ENCODE measurements at regions not wholly inside any gene's neighbourhood (a gene's known extent, or its start where the extent isn't known, plus 50 kb on each side); places are given as distances from the start of the nearest gene placed in this dataset.

DNA sequence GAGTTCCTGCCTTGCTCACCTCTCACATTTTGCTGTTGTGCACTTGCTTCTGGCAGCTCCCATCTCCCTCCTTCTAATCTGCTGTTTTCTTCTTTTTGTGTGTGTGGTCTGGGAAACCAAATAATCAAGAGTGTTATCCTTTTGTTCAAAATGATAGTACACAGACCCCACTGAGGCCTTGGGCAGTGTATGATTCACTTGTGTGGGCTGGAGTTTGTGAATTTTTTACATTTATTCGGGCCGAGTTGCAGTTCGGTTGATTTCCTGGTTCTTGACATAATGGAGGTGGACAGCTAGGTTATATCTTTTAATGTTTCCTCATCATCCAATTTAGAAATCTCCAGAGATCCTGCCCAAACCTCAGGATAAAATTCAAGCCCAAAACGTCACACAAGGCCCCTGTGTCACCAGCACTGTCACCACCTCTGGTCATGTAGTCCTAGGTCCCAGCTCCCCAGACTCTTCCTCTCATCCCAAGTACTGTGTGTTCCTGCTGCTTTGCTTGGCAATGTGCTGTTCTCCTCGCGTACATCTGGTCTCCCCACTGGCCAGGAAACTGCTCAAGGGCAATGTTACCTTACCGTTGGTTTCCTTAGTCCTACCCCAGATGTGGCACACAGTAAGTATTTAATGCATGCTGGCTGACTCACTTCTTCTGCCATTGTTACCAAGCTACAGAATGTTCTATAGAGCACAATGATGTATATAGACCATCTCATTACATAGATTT lies 55.7 kb upstream of the PHACTR2 start:
- DNase-seq = no peak

- DNase-seq = no peak
Observed at GRCh38 chr6:143621159-143621873, 56.4 kb upstream of the PHACTR2 start.

- no peak for DNase-seq
Observed at GRCh38 chr6:143620447-143620846, 57.3 kb upstream of the PHACTR2 start.

DNA sequence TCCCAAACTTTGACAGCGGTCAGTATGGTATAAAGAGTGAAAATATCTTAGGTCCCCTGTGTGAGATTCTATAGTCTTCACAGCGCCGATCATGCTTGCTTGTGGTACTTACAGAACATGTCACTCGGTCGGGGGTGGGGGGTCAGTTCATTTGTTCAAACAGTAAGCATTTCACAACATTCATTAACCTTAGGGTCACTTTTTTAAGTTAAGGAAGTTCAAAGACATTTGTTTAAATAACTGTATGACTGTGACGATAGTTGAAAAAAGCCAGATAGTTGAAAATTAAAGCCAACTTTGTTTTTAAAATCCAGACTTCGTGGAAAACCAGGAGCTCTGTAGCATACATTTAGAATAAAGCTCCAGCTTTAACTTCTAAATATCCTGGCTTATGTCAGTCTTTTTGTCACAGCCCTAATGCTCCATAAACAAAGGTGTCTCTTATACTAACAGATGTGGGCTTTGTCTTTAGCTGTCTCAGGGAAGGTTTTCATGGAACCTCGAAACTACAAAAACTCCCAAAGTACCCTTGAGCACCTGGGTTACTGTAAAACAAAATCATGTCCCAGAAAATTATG lies 57.9 kb upstream of the PHACTR2 start:
- no peak for DNase-seq

- no peak for DNase-seq
Observed at GRCh38 chr6:143616741-143617140, 61.0 kb upstream of the PHACTR2 start.

DNA sequence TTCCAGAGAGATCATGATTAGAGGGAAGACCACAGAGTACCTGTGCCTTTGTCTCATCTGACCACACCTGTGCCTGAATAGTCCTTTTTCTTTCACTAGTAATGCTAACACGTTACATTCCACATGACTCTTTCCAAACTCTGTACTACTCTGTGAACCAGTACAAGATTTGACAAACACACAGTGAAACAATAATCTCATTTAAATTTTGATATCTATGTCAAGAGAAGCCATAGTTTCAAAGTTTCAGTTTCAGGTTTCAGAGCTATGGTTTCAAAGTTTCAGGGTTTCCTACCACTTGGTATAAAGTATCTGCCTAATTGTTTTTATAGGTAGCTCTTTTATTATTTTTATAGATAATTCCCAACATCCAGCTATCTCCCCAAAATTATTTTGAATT lies 62.0 kb upstream of the PHACTR2 start:
- DNase-seq = no peak

DNA sequence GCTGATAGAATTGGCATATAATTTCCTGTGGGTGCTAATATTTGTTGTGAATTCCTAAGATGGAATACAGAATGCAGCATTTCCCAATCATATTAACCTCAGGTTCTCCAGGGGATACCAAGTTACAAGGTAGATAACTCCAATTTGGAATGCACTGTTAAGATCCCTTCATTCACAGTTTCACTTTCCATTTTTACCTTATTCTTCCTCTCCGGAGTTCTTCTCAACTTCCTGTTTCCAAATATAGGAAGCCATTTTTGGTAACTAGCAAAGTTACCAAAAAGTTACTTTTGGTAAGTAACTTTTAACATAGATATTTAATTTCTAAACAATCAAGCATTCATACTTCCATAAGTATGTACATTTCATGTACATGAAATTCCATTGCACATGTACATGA lies 63.5 kb upstream of the PHACTR2 start:
- no peak for DNase-seq

DNA sequence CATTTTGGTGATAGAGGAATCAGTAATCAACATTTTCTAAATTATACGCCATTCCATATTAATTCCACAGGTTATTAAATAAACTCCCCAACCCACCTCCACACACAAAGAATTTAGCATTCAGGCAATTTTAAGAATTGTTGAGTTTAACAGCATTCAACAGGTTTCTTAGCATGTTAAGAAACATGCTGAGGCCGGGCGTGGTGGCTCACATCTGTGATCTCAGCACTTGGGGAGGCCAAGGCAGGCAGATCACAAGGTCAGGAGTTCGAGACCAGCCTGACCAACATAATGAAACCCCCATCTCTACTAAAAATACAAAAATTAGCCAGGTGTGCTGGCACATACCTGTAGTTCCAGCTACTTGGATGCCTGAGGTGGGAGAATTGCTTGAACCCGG lies 64.0 kb upstream of the PHACTR2 start:
- no peak for DNase-seq

GRCh38 chr6:143612186-143612585 lies 65.6 kb upstream of the PHACTR2 start:
- no peak for DNase-seq

DNA sequence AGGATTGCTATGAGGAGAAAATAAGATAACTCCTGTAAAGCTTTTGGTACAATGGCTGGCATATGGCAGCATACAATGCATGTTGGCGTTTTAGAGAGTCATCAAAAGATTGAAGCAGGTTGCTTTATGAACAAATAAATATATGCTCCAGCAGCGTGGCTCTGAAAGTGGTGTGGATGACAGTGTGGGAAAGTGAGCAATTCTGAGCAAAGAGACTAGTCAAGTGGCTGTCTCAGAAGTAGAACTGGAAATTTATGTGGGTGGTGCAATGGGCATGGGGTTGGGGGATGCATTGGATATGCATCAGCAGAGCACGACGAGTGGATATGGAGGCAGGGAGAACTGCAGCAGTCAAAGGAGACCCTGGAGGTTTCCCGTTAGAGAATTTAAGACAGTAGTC lies 66.2 kb upstream of the PHACTR2 start:
- DNase-seq = no peak

DNA sequence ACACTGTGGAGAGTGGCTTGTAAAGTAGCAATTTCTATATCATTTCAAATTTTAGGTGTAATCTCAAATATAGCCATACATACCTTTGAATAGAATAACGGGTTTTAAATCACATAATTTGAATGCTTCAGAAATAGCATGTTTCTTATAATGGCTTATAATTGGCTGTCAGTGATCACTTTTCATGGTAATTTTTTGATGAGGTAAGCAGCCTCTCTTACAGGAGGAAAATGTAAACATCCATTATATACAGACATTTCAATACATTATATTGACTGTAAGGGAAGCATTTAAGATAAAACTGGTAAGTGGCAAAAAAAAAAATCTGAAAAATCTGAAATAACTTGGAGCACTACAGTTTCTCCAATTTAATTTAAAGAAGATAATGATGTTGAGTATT lies 67.8 kb upstream of the PHACTR2 start:
- no peak for DNase-seq

GRCh38 chr6:143609501-143609900 lies 68.3 kb upstream of the PHACTR2 start:
- no peak for DNase-seq

DNA sequence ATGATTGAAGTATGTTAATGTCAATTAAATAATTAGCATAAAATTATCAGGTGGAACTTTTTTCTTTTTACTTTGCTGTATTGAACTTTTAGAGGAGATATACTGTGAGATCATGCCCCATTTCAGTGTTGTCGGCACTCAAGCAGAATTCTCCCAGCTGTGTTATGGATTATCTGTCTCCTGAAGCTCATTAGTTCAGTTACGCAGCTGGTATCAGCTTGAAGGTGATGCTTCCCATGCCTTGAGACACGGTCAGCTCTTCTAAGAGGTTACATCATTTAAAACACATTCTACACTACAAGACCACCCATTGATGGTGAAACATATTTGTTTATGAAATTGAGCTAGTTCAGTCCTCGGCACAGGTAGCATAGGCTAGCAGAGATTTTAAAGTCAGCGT lies 68.9 kb upstream of the PHACTR2 start:
- no peak for DNase-seq

DNA sequence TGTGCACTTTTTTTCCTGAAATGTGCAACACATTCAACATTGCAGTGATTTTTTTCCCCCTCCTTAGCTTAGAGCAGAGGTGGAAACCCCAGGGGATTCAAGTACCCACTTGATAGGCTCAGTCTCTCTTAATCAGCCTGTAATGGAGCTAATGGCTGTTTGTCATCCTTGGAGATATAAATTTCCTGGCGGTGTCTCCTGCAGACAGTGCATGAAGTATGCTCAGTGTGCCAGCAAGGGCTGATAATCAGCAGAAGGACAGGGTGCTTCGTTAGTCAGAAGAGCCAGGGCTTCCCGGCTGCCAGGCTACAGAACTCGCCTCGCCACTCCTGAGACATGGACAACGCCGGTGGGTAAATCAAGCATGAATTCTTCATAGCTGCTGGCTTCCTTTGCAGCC lies 69.8 kb upstream of the PHACTR2 start:
- DNase-seq = no peak

GRCh38 chr6:143607168-143607567 lies 70.6 kb upstream of the PHACTR2 start:
- no peak for DNase-seq

- DNase-seq = no peak
Observed at GRCh38 chr6:143605906-143606521, 71.8 kb upstream of the PHACTR2 start.

GRCh38 chr6:143603455-143603854 lies 74.3 kb upstream of the PHACTR2 start:
- DNase-seq = no peak

GRCh38 chr6:143601504-143601903 lies 76.3 kb upstream of the PHACTR2 start:
- DNase-seq = no peak

DNA sequence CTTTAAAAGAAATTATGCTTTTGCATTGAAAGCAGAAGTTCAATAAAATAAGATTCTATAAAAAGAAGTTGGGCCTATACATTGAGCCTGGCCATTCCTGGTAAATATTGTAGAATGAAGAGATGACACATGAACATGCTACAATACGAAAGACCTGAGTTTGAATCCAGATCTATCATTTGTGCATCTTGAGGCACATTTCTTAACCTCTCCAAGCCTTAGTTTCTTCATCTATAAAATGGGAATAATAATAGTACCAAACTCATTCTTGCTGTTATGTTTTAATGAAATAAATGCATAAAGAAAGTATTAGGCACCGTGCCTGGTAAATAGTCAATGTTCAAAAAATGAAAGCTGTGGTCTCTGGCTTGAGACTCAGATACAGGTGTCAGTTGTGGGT lies 76.9 kb upstream of the PHACTR2 start:
- no peak for DNase-seq

GRCh38 chr6:143598466-143599080 lies 79.2 kb upstream of the PHACTR2 start:
- peak; percentile 14 for DNase-seq

- no peak for DNase-seq
Observed at GRCh38 chr6:143596866-143597265, 80.9 kb upstream of the PHACTR2 start.

DNA sequence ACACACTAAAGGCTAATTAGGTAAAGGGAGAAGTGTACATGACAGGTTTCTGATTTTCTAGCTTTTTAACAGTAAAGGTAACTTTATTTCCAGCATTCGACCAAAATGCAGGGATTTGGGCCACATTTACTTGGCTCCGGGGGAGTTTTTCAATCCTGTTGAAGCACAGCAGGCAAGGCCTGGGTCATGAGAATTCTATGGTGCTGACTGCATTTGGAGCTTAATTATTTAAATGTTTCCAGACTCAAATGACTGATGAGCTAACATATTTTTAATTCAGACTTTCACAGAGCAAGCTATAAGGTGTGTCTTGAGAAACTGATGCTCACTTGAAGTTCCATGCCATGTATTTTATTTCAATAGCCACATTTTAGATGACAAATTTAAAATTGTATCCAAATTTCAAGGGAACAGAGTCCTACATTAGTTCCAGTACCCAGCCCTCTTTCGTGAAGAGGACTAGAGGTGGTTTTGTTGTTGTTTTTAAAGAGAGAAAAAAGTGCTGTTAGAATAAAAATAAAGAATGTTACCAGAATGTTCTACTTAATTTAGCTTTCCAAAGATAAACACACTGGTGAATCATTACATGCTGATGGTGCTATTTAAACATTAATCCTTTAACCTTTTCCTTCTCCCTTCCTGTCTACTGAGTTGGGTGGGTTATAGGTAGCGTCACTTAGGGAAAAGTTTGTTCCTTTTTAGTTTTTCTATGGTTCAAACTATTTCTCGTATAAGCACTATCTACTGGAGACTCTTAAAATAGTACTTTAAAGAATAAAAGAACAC lies 82.3 kb upstream of the PHACTR2 start:
- DNase-seq = no peak

DNA sequence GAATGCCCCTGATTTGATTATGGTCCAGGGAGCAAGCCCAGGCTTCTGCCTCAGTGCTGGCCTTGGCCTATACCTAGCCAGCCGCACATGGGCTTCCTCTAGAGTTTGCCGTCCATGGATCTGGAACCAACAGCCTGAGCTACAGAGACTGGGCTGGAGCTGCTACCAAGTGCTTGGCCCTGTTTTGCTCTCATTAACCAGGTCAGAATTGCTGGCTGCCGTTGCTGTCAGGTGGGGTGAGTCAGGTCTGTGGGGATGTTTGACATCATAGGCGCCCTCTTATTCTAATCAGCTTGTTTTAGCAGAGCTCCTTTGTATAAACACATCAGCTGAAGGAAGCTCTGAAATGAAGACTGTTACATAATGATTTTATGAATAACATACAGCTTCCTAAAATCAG lies 83.1 kb upstream of the PHACTR2 start:
- no peak for DNase-seq
